Skeletal muscle tissue (tissue), 3 donors: ENCODE measurements at regions not wholly inside any gene's neighbourhood (a gene's known extent, or its start where the extent isn't known, plus 50 kb on each side); places are given as distances from the start of the nearest gene placed in this dataset.

Experiments used
- H3K27ac ChIP-seq: one replicate; pipeline ENCODE4 v1.7.0; 2013; ENCODE audit warnings: mild to moderate bottlenecking, low read depth, low read length, inconsistent platforms
- H3K27me3 ChIP-seq, 3 donors: one replicate each; pipeline ENCODE4 v1.7.0; 2013; ENCODE audit warnings: low read length in 3 of 3; ENCODE audit not compliant: control insufficient read depth in 3 of 3, insufficient read depth in 3 of 3
- H3K36me3 ChIP-seq, 3 donors: one replicate each; pipeline ENCODE4 v1.7.0; 2013; ENCODE audit warnings: low read length in 3 of 3; ENCODE audit not compliant: control insufficient read depth in 3 of 3, insufficient read depth in 3 of 3
- H3K4me1 ChIP-seq, 3 donors: one replicate each; pipeline ENCODE4 v1.7.0; 2013; ENCODE audit warnings: low read length in 3 of 3, mild to moderate bottlenecking in 3 of 3; ENCODE audit not compliant: control insufficient read depth in 3 of 3, insufficient read depth in 3 of 3
- H3K4me3 ChIP-seq, 3 donors: one replicate each; pipeline ENCODE4 v1.7.0; 2013; ENCODE audit warnings: low read length in 3 of 3
- H3K9ac ChIP-seq, 3 donors: one replicate each; pipeline ENCODE4 v1.7.0; 2013; ENCODE audit warnings: low read length in 3 of 3, mild to moderate bottlenecking in 3 of 3, moderate library complexity in 2 of 3, low read depth in 1 of 3
- H3K9me3 ChIP-seq, 3 donors: one replicate each; pipeline ENCODE4 v1.7.0; 2013; ENCODE audit warnings: low read length in 3 of 3; ENCODE audit not compliant: control insufficient read depth in 3 of 3
- donor health status: Osteomylitis.

DNA sequence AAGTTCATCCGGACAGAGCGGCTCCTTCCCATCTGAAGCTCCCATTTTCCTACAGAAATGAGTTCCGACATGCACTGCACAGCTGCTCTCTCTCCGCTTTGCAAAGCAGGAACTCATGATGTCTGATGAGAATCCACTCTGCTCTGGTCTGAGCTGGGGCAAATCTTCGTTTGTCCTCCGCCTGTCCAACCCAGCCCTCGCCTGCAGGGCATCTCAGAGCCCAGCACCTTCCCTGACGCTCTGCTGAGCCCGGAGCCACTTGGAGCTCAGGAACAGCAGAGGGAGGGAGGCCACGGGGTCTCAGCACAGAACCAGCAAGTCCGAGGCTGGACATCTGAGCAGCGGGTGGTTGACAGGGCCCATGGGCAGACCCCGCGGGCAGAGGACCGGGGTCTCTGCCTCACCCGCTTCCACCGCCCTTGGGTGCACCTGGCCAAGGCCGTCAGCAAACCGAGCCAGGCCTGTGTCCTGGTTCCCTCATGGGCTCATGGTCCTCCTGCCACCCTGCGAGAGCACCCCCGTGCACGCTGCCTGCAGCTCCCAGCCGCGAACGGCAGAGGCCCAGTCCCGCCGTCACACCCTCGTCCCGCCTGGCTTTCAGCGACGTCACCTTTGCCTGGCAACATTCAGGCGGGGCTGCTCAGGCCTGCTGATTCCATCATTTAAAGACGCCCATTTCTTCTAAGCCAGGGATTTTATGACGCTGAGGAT is 78.5 kb upstream of the BHLHE23 start:
- Histone ChIP-seq H3K27ac (no peak overlapping the region), H3K4me3 (no peak overlapping the region), H3K27me3 (peaks cover 67 to 81% (median 80%) of the 10 kb centered on the region in 3 donors), H3K9me3 (no peaks in the 10 kb centered on the region), H3K9ac (no peak overlapping the region), H3K4me1 (no peaks in the 10 kb centered on the region), H3K36me3 (no peaks in the 10 kb centered on the region)

DNA sequence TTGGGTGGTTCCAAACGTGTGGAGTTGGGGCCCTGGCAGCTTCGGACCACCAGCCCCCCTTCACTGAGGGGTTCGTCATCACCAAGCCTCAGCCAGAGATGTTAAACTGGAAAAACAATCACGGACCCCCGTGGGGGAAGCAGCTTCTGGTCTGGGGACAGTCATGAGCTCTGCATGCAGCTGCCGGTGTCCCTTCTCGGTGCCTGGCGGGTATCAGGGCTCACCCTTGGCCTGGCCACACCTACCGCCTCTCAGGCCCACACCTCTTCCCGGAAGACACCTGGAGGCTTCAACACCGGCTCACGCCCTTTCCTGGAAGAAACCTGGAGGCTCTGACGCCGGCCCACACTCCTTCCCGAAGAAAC is 77.8 kb upstream of the BHLHE23 start:
- H3K4me1 ChIP-seq, result no peaks in the 10 kb centered on the region
- H3K4me3 ChIP-seq, result no peak overlapping the region
- H3K27ac ChIP-seq, result no peak overlapping the region
- H3K9me3 ChIP-seq, result peaks cover 0 to under 1% (median 0%) of the 10 kb centered on the region in 3 donors
- no peak overlapping the region for H3K9ac ChIP-seq
- H3K27me3 ChIP-seq, result peaks cover 63 to 78% (median 74%) of the 10 kb centered on the region in 3 donors
- H3K36me3 ChIP-seq, result no peaks in the 10 kb centered on the region

DNA sequence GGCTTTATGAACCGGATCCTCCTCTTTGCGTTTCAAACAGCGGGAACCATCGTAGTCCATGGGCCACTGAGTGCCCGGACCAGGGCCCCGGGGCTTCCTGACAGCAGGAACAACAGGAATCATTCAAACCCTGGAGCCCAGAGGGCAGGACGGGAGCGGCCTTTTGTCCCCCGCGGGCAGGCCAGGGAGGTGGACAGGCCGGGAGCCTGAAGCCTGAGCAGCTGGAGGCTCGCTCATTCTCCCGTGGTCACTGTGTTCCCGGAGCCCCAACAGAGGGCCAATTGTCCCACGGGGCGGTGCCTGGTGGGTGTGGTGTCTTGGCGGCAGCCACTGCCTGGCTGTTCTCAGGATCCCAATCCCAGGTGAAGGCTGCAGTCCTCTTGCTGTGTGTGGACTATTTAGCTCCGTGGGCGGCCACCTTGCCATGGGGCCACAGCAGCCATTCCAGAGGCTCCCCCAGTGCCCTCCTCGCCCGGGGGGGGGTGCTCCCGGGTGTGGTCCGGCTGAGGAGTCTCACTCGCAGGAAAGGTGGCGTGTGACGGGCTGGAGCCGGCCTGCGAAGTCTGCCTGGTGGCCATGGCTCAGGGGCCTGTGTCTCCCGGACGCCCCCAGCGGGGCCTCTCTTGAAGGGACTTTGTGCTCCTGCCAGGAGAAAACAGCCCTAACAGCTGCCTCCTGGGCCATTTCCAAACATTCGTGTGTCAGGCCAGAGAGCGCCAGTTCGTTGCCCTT is 77.2 kb upstream of the BHLHE23 start:
- H3K4me1 ChIP-seq, result no peaks in the 10 kb centered on the region
- H3K9ac ChIP-seq, result no peak overlapping the region
- H3K4me3 ChIP-seq, result no peak overlapping the region
- H3K9me3 ChIP-seq, result peaks cover 0 to 3% (median 0%) of the 10 kb centered on the region in 3 donors
- peaks cover 59 to 72% (median 68%) of the 10 kb centered on the region in 3 donors for H3K27me3 ChIP-seq
- no peak overlapping the region for H3K27ac ChIP-seq
- no peaks in the 10 kb centered on the region for H3K36me3 ChIP-seq

DNA sequence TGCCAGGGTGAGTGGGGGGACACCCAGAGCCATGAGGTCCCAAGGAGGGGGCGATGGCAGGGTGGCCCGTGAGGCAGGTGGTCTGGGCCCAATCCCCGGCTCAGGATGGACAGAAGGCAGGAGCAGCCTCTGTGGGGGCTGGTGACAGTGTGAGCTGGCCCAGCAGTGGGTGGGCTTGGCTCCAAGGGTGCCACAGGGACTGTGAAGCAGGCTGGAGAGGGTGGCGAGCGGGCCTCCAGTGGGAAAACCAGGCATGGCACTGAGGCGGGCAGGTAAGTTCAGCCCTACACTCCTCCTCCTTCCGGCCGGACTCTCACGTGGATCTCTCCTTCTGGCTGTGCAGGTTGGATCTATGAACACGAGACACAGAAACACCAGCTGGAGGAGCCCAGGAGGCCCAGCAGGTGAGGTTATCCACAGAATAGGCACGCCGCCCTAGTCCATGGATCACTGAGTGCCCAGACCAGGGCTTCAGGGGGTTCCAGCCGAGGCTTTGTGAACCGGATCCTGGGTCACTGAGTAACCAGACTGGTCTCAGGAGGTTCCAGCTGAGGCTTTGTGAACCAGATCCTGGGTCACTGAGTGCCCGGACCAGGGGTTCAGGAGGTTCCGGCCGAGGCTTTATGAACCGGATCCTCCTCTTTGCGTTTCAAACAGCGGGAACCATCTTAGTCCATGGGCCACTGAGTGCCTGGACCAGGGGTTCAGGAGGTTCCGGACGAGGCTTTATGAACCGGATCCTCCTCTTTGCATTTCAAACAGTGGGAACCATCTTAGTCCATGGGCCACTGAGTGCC is 76.4 kb upstream of the BHLHE23 start:
- Histone ChIP-seq H3K27me3 (peaks cover 53 to 68% (median 62%) of the 10 kb centered on the region in 3 donors), H3K9me3 (peaks cover 0 to 5% (median 0%) of the 10 kb centered on the region in 3 donors), H3K27ac (no peak overlapping the region), H3K36me3 (no peaks in the 10 kb centered on the region), H3K4me1 (no peaks in the 10 kb centered on the region), H3K9ac (no peak overlapping the region), H3K4me3 (no peak overlapping the region)

DNA sequence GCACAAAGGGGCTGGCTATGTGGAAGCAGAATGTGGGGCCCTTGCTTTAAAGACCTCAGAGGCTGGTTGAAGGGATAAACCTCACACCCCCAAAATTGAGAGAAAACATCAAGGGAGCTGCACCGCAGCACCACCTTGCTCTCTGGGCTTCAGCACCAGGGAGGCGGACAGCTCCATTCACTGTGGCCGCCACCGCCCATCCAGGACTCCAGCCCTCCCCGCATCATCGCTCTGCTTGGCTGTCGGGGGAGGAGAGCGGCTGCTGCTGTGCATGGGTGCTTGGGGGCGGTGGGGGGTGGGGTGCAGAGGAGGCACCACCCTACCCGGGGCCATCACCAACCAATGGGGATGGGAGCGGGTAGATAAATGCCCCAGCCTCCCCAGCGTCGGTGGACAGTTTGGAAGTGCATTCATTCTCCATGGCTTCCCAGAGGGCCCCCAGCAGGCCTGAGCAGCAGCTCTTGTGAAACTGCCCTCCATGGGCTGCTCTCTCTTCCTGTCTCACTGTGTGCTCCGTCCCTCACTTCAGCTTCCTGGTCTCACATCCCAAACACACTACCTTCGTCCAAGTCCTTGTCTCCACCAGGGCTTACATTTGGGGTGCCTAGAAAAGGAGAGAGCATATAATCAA is 75.7 kb upstream of the BHLHE23 start:
- no peaks in the 10 kb centered on the region for H3K36me3 ChIP-seq
- no peak overlapping the region for H3K4me3 ChIP-seq
- peaks cover 48 to 60% (median 55%) of the 10 kb centered on the region in 3 donors for H3K27me3 ChIP-seq
- no peak overlapping the region for H3K27ac ChIP-seq
- no peak overlapping the region for H3K9ac ChIP-seq
- peaks cover 3 to 9% (median 4%) of the 10 kb centered on the region in 3 donors for H3K9me3 ChIP-seq
- no peaks in the 10 kb centered on the region for H3K4me1 ChIP-seq

DNA sequence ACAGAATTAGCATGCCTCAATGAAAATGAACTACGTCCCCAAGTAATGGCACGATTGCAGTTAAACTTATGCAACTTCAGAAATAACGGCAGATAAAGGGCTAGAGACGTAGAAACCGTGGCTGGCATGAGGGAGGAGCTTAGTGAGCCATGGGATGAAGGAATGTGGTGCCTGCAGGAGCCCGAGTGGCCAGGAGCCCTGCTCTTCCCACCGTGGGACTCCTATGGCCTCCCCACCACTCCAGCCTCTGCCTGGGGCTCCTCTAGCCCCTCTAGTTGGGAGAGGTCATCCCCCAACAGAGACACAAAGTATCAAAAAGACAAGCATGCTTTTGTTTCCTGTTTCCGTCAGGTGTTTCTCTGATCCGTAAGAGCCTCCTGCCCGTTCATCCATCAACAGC is 75.1 kb upstream of the BHLHE23 start:
- peaks cover 3 to 10% (median 4%) of the 10 kb centered on the region in 3 donors for H3K9me3 ChIP-seq
- H3K4me3 ChIP-seq, result no peak overlapping the region
- H3K9ac ChIP-seq, result no peak overlapping the region
- no peaks in the 10 kb centered on the region for H3K4me1 ChIP-seq
- peaks cover 46 to 54% (median 50%) of the 10 kb centered on the region in 3 donors for H3K27me3 ChIP-seq
- H3K27ac ChIP-seq, result no peak overlapping the region
- no peaks in the 10 kb centered on the region for H3K36me3 ChIP-seq

DNA sequence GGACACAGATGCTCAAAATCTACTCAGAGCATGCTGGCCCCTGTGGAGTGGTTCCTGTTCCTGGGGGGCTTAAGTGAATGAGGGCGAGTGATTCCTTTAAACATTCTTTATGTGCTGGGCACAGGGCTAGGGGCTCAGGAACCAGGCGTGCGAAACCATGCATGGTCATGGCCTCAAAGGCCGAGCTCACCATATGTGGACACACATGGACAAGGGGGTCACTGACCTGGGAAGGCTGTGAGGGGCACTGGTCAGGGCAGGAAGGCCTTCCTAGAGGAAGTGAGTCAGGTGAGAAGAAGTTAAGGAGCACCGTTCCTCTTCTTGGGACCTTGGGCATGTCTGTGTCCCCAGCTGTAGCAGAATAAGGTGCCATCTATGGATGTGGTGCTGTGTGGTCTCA is 74.6 kb upstream of the BHLHE23 start:
- Histone ChIP-seq H3K4me1 (no peaks in the 10 kb centered on the region), H3K36me3 (no peaks in the 10 kb centered on the region), H3K27me3 (peaks cover 42 to 50% (median 46%) of the 10 kb centered on the region in 3 donors), H3K4me3 (no peak overlapping the region), H3K27ac (no peak overlapping the region), H3K9ac (no peak overlapping the region), H3K9me3 (peaks cover 3 to 11% (median 4%) of the 10 kb centered on the region in 3 donors)

DNA sequence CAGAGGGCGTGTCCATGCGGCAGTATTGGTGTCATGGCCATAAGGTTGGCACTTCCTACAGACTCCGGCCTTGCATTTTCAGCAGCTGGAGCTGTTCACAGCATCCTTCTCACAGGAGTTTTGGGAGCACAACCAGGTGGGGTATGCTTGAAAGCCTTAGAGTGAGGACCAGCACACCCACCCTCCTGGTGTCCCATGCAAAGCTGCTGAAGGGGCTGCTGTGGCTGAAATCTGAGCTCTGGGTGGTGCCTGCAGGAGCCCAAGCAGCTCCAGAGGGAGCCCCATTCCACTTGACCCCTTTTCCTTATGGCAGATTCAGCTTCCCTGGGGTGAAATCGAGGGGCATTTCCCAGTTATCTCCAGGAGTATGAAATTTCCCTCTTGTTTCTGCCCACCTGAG is 74.0 kb upstream of the BHLHE23 start:
- no peak overlapping the region for H3K27ac ChIP-seq
- peaks cover 41 to 46% (median 45%) of the 10 kb centered on the region in 3 donors for H3K27me3 ChIP-seq

DNA sequence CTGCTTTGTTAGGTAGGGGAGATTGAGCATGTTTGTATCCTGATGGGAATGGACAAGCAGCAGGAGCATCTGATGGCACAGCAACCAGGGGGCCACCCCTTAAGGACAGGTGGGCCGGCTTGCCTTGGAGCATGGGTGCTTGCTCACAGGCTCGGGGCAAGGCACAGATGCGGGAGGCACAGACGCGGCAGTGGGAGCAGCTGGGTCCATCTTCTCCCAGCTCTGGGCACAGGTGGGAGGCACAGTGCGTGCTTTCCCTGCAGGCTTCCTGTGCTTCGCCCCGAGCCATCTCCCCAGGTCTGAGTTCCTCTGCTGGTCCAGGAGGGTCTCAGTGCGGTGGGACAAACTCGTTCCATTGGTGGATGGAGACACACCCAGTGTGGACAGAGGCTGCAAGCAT is 73.6 kb upstream of the BHLHE23 start:
- Histone ChIP-seq H3K9ac (no peak overlapping the region), H3K9me3 (peaks cover 3 to 12% (median 6%) of the 10 kb centered on the region in 3 donors), H3K27me3 (peaks cover 37 to 45% (median 43%) of the 10 kb centered on the region in 3 donors), H3K4me3 (no peak overlapping the region), H3K36me3 (no peaks in the 10 kb centered on the region), H3K27ac (no peak overlapping the region), H3K4me1 (no peaks in the 10 kb centered on the region)

More for the DNA sequence above, 74.0 kb upstream of the BHLHE23 start:
- Histone ChIP-seq H3K9me3 (peaks cover 3 to 12% (median 4%) of the 10 kb centered on the region in 3 donors), H3K9ac (no peak overlapping the region), H3K4me3 (no peak overlapping the region), H3K4me1 (no peaks in the 10 kb centered on the region), H3K36me3 (no peaks in the 10 kb centered on the region)
